T-helper 1 cell (primary cell): ENCODE measurements at regions not wholly inside any gene's neighbourhood (a gene's known extent, or its start where the extent isn't known, plus 50 kb on each side); places are given as distances from the start of the nearest gene placed in this dataset.

Experiments used
- DNase-seq, 5 donors: peaks; one replicate each; pipeline ENCODE4 v3.0.0-alpha.2; 2012 to 2020

DNA sequence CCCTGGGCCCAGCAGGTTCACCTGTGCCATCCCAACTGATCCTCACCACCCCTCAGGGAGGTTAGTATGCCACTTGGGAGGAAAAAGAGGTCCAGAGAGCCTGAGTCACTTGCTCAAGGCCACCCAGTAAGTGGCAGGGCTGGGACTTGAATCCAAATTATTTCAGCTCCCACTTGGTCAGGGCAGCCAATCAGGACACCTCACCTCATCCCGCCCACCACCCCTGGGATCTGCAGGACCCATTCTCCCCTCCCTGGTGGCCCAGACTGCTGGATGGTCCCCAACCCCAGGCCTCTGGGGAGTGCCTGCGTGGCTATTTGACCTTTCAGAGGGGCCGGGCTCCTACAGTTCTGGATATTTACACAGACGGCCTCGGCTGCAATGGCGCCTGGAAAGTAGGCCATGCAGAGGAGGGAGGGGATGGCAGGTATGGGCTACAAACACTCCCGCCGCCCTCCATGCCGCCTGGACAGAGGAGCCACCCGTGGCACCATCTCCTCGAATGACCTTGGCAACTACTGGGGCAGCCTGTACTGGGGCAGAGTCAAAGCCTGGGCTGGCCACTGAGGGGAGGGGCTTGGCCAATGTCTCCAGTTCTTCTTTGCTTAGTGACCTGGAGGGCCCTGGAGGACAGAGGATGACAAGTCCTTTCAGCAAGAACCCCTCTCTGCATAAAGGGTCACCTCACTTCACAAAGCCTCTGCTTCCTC is 153.6 kb upstream of the LINGO1 start:
- DNase-seq: no peak

DNA sequence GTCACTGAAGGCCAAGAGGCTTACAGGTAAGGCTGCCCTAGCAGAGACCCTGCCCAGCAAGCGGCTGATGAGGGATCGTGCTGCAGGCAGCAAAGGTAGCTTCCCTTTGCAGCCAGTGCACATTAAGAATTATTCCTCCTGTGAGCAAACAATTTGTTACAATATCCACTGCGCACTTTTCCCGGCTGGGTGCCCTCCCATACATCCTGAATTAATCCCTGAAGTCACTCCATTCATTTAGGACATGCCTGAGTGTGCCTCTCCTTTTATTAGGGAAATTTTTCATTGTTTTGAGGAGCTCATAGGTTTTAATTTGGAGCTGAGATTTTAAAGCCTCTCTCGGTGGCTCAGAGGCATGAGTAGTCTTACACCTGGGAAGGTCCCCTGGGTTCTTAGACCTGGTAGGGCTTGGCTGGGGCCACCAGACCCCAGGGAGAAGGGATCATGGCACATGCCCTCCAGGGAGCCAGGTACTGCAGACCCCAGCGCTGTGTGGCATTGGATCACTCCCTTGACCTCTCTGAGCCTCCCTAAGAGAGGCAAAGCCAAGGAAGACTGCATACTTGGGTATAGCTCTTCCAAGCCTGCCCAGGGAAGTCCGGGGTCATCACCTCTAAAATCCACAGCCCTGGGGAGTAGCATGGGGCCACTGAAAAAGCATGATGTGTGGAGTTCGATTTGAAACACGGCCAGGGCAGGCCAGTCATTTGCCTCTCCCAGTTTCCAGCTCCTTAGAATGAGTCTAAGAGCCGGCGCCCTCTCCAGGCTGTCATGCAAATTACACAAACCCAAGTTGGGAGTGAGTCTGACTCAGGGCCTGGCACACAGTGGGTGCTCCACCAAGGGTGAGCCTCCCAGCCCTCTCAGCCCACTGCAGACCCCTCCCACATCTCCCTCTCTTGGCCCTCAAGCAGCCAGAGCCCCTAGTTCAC is 151.9 kb upstream of the LINGO1 start:
- DNase-seq: no peak

DNA sequence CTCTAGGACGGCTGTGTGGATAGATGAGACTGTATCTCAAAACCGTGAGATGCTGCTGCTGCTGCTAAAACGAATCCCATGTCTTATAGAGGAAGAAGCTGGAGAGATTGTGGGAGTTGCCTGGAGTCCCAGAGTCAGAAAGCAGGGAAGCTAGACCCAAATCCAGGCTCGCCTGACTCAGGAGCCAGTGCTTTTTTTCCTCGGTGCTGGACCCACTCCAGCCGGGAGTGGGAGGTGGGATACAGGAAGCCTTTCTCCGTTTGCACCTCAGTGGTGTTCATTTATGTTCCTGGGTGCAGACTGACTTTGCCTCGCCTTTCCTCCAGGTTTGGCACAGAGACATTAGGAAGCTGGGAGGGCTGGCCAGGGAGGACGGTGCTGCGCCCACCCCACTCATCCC is 150.9 kb upstream of the LINGO1 start:
- DNase-seq: no peak

DNA sequence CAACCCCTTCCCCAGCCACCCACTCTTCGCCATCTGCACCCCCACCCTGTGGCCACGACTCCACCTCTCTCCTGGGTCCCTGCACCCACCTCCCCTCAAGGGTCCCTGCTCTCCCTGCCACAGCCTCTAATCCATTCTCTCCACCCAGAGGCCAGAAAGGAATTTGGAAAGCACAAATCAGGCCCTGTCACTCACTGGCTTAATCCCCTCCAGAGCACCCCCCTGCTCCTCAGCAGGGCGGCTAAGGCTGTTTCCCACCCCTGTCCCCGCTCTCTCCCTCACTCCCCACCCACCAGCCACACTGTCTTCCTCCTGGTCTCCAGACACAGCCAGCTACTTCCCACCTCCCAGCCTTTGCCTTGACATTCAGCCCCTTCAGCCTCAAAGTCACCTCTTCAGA is 150.0 kb upstream of the LINGO1 start:
- DNase-seq: no peak

DNA sequence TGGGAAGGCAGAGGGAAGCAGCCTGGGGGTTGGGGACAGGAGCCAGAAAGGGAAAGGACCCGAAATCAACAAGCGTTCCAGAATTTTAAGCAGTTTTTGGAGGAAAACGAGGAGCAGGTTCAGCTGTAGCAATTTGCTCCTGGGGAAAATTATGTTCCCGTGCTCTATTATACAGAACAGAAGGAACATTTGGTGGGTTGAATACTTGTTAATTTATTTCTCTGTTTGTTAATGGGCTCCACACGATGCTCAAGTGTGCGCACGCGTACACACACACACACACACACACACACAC is 149.2 kb upstream of the LINGO1 start:
- no peak for DNase-seq

DNA sequence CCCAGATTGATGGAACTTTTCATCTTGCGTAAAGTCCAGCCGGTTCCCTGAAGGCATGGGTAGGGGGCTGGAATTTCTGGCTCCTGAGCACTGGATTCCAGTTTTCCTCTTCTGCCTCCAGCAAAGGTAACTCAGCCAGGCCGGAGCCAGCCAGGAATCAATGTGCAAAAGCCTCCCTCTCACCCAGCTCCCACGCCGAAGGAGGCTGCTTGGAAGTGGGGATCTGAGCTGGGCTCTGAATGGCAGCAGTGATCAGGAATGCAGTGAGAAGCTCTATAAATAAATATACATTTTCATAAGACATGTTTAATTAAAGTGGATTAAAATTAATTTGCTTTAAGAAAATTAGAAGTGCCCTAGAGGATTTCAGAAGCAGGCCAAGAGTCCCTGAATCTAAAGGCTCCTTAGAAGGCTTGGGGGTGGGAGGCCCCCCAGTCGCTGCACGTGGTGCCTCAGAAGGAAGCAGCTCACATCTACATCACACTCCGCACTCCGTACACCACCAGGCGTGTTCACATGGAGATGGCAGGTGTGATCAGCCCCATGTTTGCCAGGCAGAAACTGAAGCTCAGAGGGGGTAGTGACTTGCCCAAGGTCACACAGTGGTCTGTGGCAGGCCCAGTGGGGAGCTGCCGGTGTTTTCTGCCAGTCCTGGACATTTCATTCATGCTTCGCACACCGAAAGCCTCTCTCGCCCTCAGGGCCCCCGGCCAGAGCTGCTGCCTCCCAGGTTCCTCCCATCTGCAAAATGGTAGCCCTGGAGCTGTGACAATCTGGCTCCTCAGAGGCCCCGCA is 148.6 kb upstream of the LINGO1 start:
- no peak for DNase-seq

DNA sequence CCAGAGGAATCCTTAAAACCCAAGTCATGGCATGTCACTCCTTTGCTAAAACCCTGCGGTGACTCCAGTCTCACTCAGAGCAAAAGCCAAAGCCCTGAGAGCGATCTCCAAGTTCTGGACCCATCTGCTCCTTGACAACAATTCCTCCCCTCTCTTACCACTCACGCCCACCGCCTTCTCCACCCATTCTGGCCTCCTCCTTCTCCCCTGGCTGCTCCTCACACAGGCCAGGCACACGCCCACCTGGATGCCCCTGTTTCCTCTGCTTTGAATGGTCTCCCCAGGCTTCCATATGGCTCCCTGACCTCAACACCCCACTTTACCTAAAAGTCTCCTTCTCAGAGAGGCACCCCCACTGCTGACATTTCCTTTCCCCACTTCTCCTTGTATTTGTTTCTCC is 146.1 kb upstream of the LINGO1 start:
- DNase-seq: no peak

DNA sequence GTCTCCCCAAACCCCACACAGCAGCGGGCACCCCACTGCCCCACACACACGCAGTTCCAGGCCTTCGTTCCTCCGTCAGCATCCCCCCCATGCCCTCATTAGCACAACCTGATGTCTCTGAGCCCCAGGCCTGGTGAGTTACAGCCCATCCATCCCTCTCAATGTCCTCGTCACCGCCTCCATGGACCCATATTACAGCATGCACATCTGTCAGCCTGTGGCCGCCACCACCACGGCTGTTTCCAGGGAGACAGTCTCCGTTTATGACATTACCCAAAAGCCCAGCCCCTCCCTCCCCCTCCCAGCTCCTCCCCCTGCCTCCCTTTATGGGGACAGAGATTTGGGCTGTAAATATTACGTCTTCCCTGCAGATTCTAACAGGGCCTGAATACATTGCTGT is 143.1 kb upstream of the LINGO1 start:
- DNase-seq: no peak

DNA sequence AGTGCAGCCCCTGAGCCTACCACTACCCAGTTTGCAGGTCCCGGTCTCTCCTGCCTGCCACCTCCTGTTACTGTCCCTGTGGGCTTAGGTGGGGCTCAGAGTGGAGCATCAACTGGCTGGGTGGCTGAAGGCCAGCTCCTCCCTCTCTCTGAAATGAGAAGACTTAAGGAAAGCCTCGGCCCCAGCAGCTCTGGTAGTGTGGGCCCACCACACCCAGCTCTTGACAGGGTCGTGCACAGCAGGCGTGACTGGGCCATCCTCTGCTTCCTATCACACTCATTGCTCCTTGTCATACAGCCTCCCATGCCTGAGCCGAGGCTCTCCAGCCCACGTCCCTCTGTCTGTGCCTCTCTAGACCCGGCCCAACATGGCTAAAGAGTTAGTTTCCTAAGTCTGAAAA is 142.7 kb upstream of the LINGO1 start:
- DNase-seq: no peak

DNA sequence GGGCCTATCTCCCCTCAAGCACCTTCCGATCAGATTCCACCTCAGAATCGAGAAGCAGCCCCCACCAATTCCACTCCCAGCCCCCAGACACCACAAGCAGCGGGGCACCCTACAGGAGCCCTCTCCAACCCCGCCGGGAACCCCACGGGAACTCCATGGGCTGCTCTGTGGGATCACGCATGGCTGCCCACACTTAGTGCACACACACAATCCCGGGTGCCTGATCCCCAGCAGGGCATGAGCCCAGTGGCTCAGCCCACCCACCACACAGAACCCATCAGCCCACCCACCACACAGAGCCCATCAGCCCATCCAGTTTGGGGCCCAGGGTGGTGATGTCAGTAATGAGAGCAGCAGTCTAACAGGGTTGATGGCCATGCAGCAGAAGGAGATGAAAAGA is 141.6 kb upstream of the LINGO1 start:
- no peak for DNase-seq

DNA sequence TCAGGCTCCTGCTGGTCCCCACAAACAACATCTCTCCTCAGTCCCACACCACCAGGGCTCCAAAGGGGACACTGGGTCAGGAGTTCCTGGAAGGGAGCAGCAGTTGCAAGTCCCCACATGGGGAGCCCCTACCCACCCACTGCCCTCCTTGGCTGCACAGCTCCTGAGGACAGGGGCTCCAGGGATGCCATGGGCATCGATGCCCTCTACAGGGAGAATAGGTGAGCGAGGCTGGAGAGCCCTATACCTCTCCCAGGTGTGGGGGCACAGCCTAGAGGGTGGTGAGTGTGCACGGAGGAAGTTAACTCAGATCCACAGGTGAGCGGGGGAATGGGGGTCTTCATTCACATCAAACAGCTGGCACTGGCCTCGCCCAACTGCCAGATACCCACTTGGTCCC is 141.2 kb upstream of the LINGO1 start:
- no peak for DNase-seq

DNA sequence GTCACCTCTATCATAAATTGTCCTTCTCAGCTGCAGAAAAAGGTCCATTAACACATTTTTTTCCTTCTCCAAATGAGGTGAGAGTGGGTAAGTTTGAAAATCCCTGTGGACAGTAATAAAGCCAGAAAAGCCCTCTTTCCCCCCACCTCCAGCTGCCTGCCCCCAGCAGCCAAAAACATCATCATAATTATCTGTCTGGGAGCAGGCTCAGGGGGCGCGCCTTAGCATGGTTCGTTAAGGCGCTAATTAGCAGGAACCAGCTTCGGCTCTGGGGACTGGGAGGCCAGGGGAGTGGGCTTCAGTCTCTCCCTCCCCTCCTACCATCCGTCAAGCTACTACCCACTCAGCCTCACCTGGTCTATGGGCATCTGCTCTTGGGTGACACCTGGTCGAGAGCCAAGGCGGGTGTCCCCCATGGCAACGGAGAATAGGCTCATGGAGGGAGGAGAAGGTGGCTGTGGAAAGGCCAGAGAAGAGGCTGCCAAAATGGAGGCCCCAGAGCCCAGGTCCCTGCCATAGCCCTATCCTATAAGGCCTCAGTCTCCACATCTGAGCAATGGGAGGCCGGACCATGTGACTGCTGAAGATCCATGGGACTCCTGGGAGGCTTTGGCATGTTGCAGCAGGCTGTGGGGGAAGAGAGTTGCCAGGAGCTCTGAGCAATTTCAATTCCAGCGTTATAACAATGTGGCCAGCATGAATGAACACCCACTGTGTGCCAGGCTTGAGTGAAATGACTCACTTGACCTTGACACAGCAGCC is 140.1 kb upstream of the LINGO1 start:
- DNase-seq: no peak

DNA sequence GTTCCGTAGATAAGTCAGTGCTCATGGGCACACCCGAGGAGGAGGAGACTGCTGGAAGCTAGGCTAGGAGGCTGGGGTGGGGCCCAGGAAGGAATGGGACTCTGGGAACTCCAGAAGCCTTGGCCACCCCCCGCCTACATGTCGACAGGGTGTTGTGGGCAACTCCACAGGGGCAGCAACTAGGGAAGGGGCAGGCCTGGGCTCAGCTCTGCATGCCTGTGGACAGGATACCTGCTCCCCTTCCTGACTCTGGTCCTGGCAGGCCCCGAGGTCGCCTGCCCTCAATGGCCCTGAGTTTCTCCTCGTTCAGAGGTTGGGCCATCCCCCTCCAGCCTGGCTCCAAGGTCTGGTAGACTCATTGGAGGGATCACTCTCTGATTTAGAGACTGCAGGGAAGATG is 138.9 kb upstream of the LINGO1 start:
- no peak for DNase-seq

DNA sequence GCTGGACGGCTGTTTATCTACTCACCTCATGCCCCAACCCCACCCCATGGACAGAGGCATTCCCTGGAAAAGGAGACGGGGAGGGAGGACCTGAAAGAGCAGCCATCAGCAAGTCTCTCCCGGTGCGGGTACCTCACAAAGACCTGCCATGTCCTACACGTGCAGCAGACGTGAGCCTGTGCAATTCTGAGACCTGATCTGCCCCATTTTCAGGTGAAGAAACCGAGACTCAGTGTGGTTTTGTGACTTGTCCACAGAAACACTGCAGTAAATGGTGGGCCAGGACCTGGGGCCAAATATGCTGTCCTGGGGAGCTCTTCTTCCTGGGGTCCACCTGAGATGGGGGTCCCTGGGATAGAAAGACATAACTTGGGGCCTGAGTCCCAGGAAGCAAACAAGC is 137.0 kb upstream of the LINGO1 start:
- no peak for DNase-seq

DNA sequence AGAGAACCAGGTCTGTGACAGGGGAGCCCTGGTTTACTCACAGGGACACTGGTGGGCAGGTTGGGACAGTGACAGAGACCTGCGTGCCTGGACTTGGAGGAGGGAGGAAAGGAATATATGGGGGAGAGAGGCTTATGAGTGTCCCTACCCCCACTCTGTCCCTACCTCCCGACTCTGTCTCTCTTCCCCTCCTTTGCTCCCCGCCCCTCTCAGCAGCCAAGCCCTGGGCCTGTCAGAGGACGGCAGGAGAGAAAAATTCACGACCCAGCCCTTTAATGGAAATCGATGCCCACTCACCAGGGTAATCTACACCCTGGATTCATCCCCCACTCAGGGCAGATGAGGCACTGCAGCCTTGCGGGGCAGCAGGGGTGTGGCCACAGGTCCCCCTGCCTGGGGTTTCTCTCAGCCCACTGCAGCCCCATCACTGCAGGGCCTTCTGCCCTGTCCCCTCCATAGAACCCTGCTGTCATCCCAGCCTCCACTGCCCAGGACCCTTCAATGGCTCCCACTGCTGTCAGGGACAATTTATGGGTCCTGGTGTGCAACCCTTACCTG is 135.9 kb upstream of the LINGO1 start:
- DNase-seq: no peak

DNA sequence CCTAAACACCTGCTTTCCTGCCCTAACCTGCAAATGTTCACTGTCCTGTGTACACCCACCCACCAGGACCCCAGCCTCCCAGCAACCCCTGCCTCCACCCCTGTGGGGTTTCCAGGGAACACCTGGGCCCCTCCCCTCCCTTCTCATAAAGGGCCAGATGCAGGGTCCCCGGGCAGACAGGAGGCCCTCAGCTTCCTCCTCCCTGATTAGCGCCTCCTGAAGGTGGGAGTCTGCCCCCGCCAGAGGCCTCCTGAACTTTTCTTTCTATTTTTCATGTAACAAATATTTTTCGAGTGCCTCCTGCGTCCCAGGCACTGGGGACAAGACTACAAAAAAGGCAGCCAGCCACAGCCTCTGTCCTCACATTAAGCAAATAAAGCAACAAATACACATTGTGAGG is 135.4 kb upstream of the LINGO1 start:
- no peak for DNase-seq

DNA sequence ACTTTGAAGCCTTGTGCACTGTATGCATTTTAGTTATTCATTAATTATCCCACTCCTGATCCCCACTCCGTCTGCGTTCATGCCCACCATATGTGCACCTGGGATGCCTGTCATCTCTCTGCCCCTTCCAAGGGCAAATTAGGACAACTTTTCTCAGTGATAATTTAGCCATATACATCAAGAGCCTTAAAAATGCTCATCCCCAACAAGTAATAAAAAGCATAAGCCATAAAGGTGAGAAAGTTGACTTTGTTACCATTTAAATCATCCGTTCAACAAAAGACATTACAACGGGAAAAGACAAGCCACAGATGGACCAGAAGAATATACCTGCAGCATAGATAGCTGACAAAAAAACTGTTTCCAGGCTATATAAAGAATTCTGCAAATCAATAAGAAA is 131.4 kb upstream of the LINGO1 start:
- no peak for DNase-seq

DNA sequence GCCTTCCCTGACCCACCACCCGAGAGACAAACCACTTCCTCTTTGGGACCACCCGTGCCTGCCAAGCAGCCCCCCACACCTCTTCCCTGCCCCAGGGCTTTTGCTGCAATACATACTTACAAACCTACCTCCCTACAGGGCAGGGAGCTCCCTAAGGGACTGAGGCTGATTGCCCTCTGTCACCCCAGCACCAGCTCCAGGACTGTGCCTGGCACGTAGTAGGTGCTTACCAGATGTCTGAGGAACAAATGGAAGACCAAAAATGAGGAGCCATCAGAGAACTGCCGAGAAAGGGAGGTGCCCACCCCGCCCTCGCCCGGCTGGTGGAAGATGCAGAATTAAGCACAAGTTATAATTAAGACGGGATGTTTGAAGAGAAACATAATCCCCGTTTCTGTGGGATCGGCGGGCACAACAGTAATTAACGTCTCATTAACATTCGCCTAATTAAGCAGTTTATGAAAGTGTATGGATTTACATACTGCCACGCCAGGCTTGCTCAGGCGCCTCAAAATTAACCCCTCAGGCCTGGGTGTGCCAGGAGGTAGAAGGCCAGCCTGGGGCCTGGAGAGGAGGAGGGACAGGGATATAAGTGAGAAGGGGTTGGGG is 130.1 kb upstream of the LINGO1 start:
- DNase-seq: no peak

DNA sequence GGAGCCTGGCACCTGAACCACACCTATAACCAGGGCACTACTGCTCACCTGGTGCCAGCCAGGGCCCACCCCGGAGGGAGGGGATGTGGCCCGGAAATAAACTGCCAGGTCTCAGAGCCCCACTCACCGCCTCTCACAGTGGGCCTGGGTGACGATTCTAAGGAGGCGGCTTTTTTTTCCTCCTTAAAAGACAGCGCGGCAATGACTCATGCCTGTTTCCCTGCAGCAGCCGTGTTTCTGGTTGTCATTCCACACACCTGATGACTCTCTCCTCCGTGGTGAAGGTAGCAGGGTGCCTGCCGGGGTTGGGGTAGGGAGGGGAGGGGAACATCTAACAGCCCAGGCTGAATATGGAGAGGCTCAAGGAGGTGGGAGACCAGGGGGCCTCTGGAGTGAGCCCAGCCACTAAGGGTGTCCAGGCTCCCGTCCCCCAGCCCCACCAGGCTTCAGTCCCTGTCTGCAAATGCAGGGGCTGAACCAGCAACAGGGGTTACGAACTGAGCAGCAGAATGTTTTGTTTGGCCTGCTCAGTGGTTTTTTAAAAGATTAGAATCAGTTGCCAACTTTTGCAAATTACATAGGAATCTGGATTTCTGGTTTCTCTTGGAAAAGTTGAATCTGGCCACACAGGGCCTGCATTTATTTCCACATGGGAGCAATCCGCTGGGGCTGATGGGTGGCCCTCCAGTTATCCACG is 127.3 kb upstream of the LINGO1 start:
- DNase-seq: no peak

DNA sequence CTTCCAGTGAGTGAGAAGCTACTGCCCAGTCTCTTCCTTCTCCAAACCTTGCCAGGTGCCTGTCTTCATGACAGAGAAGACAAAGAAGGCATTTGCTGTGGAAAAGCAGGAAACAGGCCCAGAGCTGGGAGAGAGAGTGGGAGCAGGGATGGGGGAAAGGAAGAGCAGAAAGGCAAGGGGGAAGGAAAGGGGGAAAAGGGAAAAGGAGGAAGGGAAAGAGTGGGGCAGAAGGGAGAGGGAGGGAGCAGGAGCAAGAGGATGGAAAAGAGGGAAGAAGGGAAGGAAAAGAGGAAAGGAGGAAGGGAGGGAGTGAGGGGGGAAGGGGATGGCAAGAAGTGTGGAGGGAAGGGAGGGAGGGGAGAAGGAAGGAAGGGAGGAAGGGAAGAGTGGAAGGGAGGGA is 121.2 kb upstream of the LINGO1 start:
- DNase-seq: no peak

DNA sequence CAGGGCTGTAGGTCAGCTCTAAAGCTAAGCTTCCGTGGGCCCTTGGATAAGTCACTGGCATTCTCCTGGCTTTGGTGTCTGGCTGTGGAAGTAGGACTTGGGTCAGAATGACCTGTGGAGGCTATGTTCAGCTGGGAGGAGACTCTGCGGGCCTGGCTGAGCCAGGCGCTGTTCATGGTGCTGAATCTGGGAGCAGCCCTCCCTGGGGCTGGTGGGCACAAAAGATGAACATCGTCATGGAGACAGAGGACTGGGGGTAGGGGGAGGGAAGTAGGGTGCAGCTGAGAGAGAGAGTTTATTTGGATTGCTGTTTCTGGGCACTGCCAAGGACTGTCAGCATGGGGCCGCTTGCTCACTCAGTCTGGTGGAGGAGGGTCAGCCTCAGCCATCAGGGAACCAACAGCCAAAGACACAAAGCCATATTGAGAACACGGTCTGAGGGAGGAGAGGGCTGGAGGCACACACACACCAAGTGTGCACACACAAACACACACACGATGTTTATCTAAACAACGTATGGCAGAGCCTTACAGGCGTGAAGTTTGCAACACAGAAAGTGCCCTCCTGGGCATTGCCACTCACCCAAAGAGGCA is 120.7 kb upstream of the LINGO1 start:
- no peak for DNase-seq
